ENCODE measurements at regions not wholly inside any gene's neighbourhood (a gene's known extent, or its start where the extent isn't known, plus 50 kb on each side); places are given as distances from the start of the nearest gene placed in this dataset.

DNA sequence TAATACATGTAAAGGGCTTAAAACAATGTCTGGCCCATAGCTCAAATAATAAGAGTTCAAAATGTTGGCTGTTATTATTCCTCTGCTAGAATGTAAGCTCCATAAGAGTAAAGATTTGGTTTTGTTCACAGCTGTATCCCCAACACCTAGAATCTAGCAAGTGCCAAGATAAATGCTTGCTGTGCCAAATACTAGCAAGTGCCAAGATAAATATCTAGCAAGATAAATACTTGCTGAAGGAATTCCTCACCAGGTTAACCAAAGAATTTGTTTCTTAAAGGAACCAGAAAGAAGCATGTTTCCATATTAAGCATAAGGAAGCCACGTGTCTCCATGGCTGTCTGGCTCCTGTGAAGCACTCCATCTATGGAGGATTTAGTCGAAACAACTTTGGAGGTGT is 235.2 kb upstream of the SP4 start:
- ChIA-PET POLR2A (no interaction called here), SMC1A (ENCODE audit: uncharacterized antibody, unreplicated experiment) (interaction anchor here (0.6 kb wide), 1 partner anchor 90 kb away, joined by 3 read pairs; no protein-coding TSS in a partner anchor), CTCF (no interaction called here), RAD21 (ENCODE audit: unreplicated experiment) (no interaction called here)
- no peak overlapping the region for H3K27ac ChIP-seq (ENCODE audit: control insufficient read depth, insufficient read depth)
- no peak overlapping the region for H3K9ac ChIP-seq (ENCODE audit: control insufficient read depth, insufficient read depth, low read length)
- H4K20me1 ChIP-seq (ENCODE audit: control insufficient read depth, insufficient read depth): no peaks in the 10 kb centered on the region
- no peaks in the 10 kb centered on the region for H3K9me3 ChIP-seq (replicated peaks; ENCODE audit: control insufficient read depth, insufficient read depth, low read length)
- intact Hi-C loops (cut with micrococcal nuclease; ENCODE audit: unreplicated experiment) (no loop called here), in situ Hi-C loops (cut with MboI) (no loop called here)
- no peaks in the 10 kb centered on the region for H3K27me3 ChIP-seq (replicated peaks in 1 of 2; ENCODE audit: control insufficient read depth in 2 of 2, insufficient read depth in 2 of 2, low read length in 1 of 2)
- H3K36me3 ChIP-seq (ENCODE audit: control insufficient read depth in 2 of 2, insufficient read depth in 2 of 2, low read length in 1 of 2): no peaks in the 10 kb centered on the region
- DNase-seq (ENCODE audit: low read depth, low spot score): no peak
- no peaks in the 10 kb centered on the region for H3K79me2 ChIP-seq (ENCODE audit: control insufficient read depth, insufficient read depth, low read length)
- 28% methylated on average over 2 of the region's 2 CpGs for WGBS (ENCODE audit: insufficient coverage, insufficient replicate concordance, low lambda C conversion rate, missing lambda C conversion rate)
- no peak for FAIRE-seq
- no peak overlapping the region for H3K4me2 ChIP-seq (ENCODE audit: control insufficient read depth, insufficient read depth)
- H3K4me3 ChIP-seq: no peak overlapping the region
- H2AFZ ChIP-seq (ENCODE audit: control insufficient read depth, low read depth, low read length): no peak overlapping the region
- no TSS peak for BruUV-seq (replicated peaks)
- ATAC-seq: no peak
- no peaks in the 10 kb centered on the region for H3K4me1 ChIP-seq (ENCODE audit: control insufficient read depth, insufficient read depth, low read length)
- no peak for TF ChIP-seq MXI1 (IDR thresholded peaks at IDR 0.05; ENCODE audit: low read depth, low read length)
- TF ChIP-seq, protein P1, sequence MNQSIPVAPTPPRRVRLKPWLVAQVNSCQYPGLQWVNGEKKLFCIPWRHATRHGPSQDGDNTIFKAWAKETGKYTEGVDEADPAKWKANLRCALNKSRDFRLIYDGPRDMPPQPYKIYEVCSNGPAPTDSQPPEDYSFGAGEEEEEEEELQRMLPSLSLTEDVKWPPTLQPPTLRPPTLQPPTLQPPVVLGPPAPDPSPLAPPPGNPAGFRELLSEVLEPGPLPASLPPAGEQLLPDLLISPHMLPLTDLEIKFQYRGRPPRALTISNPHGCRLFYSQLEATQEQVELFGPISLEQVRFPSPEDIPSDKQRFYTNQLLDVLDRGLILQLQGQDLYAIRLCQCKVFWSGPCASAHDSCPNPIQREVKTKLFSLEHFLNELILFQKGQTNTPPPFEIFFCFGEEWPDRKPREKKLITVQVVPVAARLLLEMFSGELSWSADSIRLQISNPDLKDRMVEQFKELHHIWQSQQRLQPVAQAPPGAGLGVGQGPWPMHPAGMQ (IDR thresholded peaks at IDR 0.05; ENCODE audit: borderline replicate concordance): no peak
- no peak for TF ChIP-seq IKZF1 (conservative IDR thresholded peaks at IDR 0.05)
- TF ChIP-seq MEF2A (IDR thresholded peaks at IDR 0.05; ENCODE audit: insufficient read depth, low read depth, low read length): no peak
- TF ChIP-seq IKZF2 (IDR thresholded peaks at IDR 0.05): no peak
- no peak for TF ChIP-seq ZNF384 (IDR thresholded peaks at IDR 0.05; ENCODE audit: borderline replicate concordance, low read depth, low read length)
- TF ChIP-seq, protein P2, sequence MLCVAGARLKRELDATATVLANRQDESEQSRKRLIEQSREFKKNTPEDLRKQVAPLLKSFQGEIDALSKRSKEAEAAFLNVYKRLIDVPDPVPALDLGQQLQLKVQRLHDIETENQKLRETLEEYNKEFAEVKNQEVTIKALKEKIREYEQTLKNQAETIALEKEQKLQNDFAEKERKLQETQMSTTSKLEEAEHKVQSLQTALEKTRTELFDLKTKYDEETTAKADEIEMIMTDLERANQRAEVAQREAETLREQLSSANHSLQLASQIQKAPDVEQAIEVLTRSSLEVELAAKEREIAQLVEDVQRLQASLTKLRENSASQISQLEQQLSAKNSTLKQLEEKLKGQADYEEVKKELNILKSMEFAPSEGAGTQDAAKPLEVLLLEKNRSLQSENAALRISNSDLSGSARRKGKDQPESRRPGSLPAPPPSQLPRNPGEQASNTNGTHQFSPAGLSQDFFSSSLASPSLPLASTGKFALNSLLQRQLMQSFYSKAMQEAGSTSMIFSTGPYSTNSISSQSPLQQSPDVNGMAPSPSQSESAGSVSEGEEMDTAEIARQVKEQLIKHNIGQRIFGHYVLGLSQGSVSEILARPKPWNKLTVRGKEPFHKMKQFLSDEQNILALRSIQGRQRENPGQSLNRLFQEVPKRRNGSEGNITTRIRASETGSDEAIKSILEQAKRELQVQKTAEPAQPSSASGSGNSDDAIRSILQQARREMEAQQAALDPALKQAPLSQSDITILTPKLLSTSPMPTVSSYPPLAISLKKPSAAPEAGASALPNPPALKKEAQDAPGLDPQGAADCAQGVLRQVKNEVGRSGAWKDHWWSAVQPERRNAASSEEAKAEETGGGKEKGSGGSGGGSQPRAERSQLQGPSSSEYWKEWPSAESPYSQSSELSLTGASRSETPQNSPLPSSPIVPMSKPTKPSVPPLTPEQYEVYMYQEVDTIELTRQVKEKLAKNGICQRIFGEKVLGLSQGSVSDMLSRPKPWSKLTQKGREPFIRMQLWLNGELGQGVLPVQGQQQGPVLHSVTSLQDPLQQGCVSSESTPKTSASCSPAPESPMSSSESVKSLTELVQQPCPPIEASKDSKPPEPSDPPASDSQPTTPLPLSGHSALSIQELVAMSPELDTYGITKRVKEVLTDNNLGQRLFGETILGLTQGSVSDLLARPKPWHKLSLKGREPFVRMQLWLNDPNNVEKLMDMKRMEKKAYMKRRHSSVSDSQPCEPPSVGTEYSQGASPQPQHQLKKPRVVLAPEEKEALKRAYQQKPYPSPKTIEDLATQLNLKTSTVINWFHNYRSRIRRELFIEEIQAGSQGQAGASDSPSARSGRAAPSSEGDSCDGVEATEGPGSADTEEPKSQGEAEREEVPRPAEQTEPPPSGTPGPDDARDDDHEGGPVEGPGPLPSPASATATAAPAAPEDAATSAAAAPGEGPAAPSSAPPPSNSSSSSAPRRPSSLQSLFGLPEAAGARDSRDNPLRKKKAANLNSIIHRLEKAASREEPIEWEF (IDR thresholded peaks at IDR 0.05; ENCODE audit: insufficient replicate concordance, low read depth, low read length): no peak
- TF ChIP-seq MAX (IDR thresholded peaks at IDR 0.05; ENCODE audit: low read depth, low read length): no peak
- TF ChIP-seq FOS (IDR thresholded peaks at IDR 0.05; ENCODE audit: borderline replicate concordance, extremely low read depth, insufficient read length): no peak
- TF ChIP-seq IRF4 (IDR thresholded peaks at IDR 0.05; ENCODE audit: low read depth, low read length): no peak
- TF ChIP-seq RAD21 (IDR thresholded peaks at IDR 0.05; ENCODE audit: insufficient read depth, low read depth, low read length): no peak
- no peak for TF ChIP-seq STAT1 (conservative IDR thresholded peaks at IDR 0.05)
- no peak for TF ChIP-seq SIN3A (IDR thresholded peaks at IDR 0.05; ENCODE audit: low read depth, low read length)
- no peak for TF ChIP-seq RELB (IDR thresholded peaks at IDR 0.05; ENCODE audit: low read depth)
- TF ChIP-seq USF2 (IDR thresholded peaks at IDR 0.05; ENCODE audit: borderline replicate concordance, low read depth, low read length): no peak
- TF ChIP-seq NFYA (IDR thresholded peaks at IDR 0.05; ENCODE audit: borderline replicate concordance, low read depth, low read length): no peak
